Stimulated activated CD4-positive, alpha-beta T cell treated with anti-CD3 and anti-CD28 coated beads, Interleukin-4, amount 100 ng/mL, for 4 hours (primary cell): ENCODE measurements at regions not wholly inside any gene's neighbourhood (a gene's known extent, or its start where the extent isn't known, plus 50 kb on each side); places are given as distances from the start of the nearest gene placed in this dataset.
"Not testable (repeated sequence)": the region's sequence is repeated elsewhere in the genome, so short reads cannot be mapped to it uniquely, and the experiment has no call there.

Source experiments
- DNase-seq, 2 experiments: peaks; one replicate each; pipeline ENCODE4 v3.0.0-alpha.2; 2020

DNA sequence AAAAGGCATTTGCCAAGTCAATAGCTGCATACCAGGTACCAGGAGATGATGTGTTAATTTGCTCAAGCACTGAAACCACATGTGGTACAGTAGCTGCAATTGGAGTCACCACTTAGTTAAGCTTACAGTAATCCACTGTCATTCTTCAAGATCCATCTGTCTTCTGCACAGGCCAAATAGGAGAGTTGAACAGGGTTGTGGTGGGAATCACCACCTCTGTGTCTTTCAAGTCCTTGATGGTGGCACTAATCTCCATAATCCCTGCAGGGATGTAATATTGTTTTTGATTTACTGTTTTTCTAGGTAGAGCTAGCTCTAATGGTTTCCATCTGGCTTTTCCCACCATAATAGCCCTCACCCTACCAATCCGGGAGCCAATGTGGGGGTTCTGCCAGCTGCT, 91.9 kb downstream of the FCRL5 start:
- DNase-seq, result no peak

DNA sequence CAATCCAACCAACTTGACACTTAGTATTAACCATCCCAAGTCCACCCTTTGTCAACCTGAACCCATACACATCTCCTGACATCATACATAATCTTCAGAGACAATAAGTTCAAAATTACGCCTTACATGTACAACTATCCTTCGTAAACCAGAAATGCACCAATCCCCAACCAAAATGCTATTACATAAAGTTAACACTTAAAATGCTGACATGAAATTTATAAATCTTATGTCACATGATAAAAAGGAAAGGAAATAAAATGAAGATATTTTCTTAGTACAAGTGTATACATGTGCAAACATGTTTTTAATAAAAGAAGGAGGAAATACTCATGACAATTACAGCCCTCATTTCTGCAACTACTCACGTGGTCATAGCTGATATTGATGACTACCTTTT, 95.0 kb downstream of the FCRL5 start:
- DNase-seq, result no peak

DNA sequence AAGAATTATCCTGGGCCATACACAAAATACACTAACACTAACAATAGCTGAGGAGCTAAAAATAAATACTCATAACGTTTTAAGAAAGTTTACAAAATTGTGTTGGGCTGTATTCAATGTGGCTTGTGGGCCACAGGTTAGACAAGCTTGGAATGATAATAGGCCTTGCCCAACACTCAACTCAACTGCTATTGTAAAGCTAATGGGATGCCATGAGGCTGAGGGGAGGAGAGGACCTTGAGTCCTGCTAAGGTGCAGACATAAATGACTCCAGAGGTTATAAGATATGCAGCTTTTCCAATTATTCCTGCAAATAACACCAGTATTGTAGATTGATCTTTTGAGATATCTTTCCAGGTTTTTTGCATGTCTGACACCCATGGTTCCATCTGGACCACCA, 97.0 kb downstream of the FCRL5 start:
- DNase-seq, result no peak

DNA sequence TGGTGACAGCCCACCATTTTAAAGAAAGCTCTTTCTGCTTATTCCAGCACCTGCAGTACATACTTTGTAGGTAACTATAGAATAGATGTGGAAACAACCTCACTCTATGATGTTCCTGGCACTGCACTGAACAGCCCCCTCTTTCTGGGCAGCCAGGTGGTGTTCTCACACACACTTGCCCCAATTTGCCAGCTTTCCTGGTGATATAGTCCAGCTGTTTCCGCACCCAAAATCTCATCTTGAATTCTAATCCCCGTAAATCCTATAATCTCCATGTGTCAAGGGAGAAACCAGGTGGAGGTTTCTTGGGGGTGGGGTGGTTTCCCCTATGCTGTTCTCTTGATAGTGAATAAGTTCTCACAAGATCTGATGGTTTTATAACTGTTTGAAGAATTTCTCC, 102.2 kb downstream of the FCRL5 start:
- no peak for DNase-seq

DNA sequence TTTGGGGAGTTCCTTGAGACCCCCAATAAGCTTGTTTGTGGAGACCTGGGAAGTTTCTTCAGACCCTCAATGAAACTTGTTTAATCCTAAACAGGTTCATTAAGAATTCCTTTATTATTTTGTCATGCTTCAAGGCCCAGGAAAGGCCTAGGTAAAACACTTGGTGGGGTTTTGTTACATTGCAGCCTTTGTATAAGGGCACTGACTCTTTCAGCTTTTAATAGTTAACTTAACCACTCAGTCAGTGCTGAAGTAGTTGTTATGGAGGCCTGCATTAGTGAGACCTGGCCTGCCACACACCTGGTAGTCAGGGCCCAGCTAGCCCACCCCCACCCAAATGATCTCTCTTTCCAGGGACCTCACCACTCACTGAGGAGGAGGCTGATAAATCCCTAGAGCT, 103.7 kb downstream of the FCRL5 start:
- DNase-seq, result no peak

DNA sequence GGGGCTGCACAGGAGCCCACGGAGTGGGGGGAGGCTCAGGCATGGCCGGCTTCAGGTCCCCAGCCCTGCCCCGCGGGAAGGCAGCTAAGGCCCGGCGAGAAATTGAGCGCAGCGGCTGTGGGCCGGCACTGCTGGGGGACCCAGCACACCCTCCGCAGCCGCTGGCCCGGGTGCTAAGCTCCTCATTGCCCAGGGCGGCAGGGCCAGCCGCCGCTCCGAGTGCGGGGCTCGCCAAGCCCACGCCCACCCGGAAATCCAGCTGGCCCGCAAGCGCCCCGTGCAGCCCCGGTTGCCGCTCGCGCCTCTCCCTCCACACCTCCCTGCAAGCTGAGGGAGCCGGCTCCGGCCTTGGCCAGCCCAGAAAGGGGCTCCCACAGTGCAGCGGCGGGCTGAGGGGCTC, 106.0 kb downstream of the FCRL5 start:
- not testable (repeated sequence) for DNase-seq

DNA sequence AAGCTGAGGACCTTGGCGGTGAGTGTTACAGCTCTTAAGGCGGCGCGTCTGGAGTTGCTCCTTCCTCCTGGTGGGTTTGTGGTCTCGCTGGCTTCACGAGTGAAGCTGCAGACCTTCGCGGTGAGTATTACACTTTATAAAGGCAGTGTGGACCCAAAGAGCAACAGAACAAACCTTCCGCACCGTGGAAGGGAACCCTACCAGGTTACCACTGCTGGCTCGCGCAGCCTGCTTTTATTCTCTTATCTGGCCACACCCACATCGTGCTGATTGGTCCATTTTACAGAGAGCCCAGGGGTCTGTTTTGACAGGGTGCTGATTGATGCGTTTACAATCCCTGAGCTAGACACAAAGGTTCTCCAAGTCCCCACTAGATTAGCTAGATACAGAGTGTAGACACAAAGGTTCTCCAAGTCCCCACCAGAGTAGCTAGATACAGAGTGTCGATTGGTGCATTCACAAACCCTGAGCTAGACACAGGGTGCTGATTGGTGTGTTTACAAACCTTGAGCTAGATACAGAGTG, 106.6 kb downstream of the FCRL5 start:
- not testable (repeated sequence) for DNase-seq

DNA sequence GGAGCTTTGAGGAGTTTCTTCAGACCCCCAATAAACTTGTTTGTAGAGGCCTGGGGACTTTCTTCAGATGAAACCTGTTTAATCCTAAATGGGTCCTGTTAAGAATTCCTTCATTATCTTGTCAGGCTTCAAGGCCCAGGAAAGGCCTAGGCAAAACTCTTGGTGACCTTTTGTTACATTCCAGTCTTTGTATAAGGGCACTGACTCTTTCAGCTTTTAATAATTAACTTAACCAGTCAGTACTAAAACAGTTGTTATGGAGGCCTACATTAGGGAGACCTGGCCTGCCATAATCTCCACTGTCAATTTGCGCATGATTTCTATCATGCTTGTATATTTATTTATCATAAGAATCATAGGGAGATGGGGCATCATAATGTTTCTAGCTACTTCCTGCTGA, 110.2 kb downstream of the FCRL5 start:
- DNase-seq, result no peak

DNA sequence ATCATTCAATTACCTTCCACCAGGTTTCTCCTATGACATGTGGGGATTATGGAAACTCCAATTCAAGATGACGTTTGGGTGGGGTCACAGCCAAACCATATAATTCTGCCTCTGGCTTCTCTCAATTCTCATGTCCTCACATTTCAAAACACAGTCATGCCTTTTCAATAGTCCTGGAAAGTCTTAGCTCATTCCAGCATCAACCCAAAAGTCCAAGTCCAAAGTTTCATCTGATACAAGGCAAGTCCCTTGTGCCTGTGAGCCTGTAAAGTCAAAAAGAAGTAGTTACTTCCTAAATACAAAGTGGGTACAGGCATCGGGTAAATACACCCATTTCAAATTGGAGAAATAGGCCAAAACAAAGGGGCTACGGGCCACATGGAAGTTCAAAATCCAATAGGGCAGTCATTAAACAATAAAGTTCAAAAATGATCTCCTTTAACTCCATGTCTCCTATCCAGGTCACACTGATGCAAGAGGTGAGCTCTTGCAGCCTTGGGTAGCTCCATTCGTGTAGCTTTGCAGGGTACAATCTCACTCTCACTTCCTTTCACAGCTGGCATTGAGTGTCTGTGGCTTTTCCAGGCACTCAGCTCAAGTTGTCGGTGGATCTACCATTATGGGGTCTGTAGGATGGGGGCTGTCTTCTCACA, 112.9 kb downstream of the FCRL5 start:
- DNase-seq, result no peak

DNA sequence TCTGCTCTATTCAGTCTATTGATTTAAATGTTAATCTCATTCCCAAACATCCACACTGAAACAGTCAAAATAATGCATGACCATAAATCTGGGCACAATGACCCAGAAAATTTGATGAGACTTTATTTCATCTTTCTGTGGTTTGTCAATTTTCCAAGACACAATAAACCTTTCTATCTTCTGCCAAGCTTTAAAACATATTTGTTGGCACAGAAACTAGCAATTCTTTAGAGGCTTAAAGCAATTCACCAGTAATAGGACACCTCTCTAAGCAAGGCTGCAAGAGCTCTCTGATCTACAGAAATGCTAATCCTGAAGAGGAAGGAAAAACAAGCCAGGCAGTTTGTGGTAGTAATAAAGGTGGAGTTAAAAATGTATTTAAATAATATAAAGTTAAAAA, 113.7 kb downstream of the FCRL5 start:
- no peak for DNase-seq

DNA sequence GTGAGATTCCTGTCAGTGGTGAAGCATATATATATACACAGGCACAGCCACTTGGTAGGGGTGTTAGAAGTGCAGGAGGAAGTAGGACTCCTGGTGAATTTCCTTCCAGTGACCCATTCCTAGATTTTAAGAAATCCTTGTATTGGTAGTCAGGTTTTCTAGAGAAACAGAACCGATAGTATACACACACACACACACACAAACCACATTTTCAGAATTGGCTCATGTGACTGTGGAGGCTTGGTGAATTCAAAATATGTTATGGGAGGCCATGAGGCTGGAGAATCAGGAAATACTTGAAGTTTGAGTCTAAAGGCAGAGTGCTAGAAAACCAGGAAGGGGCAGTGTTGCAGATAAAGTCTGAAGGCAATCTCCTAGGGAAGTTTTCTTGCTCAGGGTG, 114.2 kb downstream of the FCRL5 start:
- no peak for DNase-seq

DNA sequence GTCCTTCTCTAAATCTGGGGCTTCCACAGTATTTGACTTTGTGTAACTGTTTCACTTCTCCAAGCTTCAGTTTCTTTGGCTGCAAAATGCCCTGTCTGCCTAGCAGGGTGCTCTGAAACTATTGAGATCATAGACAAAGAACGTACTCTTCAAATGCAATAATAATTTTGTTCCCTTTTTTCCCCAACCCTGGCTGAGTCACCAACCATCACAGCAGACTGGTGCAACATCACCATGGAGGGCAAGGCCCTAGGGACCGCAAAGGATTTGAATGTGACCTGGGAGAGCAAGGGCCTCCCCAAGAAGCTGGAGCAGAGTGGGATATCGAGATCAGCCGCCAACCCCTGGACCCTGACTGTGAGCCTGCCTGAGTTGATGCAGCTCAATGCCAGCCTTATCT, 115.0 kb downstream of the FCRL5 start:
- DNase-seq, result no peak

DNA sequence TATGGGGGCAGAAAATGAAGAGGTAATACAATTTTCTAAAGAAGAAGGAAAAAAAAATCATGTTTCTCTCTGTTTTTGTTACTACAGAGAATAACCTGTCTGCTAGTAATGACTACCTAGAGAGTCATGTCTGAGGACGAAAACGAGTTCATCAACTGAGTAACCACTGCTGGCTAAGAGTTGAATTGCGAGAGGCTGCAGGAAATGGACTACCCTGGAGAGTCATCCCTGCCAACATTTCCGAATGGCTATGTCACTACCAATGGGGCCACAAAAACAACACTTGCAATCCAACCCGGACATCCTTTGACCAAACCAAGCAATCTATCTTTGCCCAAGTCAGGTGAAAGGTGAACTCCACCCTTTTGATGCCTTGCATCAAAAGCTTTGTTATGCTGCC, 120.6 kb downstream of the FCRL5 start:
- DNase-seq, result no peak

DNA sequence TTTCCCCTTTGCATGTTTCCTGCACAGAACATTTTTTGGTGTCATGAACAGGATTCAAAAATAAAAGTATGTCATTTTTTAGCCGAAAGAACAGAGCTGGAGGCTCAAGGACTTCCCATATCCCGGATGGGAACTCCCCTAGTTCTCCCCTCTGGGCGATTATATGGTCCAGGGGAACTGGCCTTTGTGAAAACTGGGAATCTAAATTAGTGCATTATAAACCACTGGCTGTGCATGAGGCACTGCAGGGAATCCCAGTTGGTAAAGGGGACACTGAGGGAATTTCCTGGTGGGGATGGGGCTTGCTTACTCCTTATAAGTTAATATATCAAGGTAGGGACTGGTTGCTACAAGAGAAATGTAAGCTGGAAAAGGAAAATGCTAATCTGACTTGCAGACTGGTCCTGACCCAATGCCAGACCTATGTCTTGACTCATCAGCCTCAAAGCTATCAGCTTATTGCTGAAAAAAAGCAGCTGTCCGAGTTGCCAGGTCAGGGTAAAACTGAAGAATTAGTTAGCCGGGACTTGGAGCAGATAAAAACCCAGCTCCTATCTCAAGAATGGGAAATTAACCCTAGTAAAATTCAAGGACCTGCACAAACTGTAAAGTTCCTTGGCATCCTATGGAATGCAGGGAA, 122.6 kb downstream of the FCRL5 start:
- no peak for DNase-seq

DNA sequence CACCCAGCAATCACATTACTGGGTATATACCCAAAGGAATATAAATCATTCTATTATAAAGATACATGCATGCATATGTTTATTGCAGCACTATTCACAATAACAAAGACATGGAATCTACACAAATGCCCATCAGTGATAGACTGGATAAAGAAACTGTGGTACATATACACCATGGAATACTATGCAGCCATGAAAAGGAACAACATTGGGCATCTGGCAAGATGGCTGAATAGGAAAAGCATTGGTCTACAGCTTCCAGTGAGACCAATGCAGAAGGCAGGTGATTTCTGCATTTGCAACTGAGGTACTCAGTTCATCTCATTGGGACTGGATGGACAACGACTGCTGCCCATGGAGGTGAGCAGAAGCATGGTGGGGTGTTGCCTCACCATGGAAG, 128.6 kb downstream of the FCRL5 start:
- DNase-seq, result not testable (repeated sequence)

DNA sequence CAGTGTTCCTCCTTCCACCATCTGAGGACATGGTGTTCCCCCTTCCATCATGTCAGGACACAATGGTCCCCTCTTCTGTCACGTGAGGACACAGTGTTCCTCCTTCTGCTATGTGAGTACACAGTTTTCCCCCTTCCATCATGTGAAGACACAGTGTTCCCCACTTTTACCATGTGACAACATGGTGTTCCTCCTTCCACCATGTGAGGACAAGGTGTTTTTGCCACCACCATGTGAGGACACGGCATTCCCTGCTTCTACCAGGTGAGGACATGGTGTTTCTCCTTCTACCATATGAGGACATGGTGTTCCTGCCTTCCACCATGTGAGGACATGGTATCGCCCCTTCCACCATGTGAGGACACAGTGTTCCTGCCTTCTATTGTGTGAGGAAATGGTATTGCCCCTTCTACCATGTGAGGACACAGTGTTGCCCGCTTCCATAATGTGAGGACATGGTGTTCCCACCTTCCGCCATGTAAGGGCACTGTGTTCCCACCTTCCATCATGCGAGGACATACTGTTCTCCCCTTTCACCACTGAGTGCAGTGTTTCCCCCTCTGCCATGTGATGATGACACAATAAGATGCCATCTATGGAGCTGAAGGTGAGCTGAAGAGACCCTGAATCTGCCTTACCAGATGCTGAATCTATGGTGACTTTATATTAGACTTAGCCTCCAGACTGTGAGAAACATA, 132.3 kb downstream of the FCRL5 start:
- DNase-seq, result no peak

DNA sequence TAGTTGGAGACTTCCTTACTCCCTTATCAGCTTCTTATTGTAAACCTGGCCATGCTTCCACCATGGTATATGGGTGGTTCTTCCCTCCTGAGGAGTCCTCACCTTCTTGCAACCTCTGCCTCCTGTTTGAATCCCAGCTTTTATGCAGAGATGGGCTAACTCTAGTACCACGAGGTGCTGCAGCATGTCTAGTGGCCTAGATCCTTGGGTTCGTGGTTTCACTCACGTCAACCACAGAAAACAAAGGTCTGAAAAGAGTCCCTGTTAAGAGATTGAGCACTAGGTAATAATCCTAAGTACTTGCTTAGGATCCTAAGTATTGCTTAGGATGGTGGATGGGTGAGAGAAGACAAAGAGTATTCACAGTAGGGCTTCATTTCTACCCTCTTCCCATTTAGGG, 133.7 kb downstream of the FCRL5 start:
- no peak for DNase-seq

DNA sequence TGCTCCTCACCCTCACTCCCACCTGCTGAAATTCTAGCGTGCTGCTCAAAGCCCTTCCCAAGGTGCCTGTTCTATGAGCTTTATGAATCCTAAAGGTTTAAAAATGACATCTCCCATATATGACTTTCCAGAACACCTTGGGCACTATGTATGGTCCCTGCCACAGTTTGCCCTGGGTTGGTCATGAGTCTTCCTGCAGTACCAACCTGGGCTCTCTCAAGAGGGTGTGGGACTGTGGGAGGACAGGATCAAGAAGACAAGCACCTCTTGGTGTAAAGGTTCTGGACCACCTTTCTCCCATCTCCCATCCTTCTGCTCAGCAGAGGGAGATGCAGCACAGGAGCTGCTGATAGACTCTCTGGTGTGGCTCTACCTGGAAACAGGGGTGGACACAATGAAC, 134.1 kb downstream of the FCRL5 start:
- DNase-seq, result no peak

DNA sequence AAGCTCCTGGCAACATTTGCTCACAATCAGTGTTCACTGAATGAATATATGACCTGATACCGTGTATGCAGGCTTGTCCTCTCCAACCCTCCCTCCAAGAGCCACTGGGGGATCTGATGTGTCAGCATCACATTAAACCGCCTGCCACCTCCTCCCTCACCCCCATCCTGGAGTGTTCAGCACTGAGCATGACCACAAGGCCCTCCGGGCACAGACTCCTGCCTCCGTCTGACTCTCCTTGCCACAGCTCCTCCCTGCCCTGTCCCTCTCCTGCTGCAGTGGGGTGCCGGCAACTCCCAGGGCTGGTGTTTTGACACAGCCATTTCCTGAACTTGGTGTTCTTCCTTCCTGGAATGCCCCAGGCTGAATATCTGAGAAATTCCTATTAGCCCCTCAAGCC, 136.7 kb downstream of the FCRL5 start:
- DNase-seq, result no peak

DNA sequence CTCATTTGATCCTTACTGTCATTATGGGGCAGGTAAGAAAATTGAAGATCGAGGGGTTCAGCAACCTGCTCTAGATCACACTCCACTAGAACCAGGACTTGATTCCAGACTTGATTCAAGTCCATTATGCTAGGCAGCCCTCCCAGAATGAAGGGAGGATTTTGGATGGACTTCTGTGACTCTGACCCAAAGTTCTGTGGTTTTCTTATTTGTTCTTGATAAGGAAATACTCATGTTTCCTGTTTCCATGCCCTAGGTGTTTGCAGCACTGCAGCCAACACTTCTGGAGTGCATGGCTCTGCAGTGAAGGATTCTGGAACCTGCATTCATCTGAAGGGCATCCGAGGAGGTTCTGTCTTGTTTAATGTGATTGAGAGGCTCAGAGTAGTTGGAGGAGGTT, 140.0 kb downstream of the FCRL5 start:
- DNase-seq, result no peak

DNA sequence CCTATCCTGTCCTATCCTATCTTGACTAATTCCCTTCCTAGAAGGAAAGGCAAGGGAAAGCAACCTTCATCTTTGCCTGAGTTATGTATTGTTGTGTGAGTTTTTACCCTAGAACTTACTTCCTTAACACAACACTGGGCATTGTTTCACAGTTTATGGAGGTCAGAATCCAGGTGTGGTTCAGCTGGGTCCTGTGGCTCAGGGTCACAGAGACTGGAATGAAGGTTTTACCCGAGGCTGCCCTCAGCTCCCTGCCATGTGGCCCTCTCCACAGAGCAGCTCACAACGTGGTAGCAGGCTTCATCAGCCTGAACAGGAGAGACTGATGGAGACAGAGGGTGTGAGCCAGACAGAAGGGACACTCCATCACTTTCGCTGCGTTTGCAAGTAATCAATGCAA, 140.5 kb downstream of the FCRL5 start:
- no peak for DNase-seq

DNA sequence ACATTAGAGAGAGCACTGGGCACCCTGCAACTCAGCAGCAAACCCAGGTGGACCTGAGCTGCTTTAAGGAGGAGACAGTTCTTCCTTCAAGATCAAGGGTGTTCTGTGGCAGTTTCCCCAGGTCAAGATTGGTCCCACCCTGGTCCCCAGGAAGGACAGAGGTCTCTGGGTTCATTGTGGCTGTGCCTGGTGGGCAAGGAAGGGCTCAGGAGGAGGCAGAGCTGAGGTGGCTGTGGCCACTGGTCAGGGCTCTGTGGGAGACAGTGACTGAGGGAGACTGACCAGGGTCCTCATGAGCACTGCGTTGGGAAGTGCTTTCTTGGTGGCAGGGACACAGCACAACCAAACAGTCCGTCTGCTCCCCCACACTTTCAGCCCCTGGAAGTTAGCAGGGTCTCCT, 141.3 kb downstream of the FCRL5 start:
- no peak for DNase-seq

DNA sequence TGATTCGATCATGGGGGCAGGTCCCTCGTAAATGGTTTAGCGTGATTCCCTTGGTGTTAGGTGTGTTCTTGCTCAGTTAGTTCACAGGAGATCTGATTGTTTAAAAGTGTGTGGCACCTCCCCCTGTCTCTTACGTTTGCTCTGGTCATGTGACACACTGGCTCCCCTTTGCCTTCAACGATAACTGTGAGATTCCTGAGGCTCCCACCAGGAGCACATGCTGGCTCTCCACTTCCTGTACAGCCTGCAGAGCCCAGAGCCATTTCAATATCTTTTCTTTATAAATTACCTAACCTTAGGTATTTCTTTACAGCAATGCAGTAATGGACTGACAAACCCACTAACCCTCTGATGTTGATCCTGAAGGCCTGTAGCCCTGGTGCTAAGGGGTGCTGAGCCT, 141.9 kb downstream of the FCRL5 start:
- no peak for DNase-seq

DNA sequence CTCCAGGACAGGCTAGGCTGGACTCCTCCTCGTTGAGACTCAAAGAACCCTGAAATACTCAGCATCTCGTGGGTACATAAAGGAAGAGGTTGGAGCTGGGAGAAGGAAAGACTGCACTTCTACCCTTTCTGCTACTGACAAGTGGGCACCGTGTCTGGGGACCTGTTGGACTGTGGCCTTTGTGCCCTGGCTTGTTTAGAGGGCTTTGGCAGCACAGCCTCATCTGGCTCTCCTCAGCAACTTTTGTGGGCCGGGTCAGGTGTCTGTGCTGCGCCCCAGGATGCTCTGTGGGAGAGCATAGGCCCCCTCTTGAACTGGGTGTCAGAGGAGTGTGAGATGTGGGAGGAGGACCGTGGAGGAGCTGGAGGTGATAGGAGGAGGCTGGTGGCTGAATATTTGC, 142.4 kb downstream of the FCRL5 start:
- no peak for DNase-seq
